A673 (cell line): ENCODE measurements at regions not wholly inside any gene's neighbourhood (a gene's known extent, or its start where the extent isn't known, plus 50 kb on each side); places are given as distances from the start of the nearest gene placed in this dataset.

Experiments used
- CTCF ChIP-seq: fragments of 300-800, 200-600 bp; sonication (generic); conservative IDR thresholded peaks from 2 replicates; pipeline ENCODE4 v1.5.1; 2017; ENCODE audit warnings: low read depth, mild to moderate bottlenecking, antibody characterized with exemption, low read length, moderate library complexity, mixed read lengths
- EZH2 ChIP-seq: fragments of 200-600 bp; sonication (generic); IDR thresholded peaks from 2 replicates; pipeline ENCODE4 v1.6.1; 2017; ENCODE audit warnings: borderline replicate concordance, low read depth, mild to moderate bottlenecking, mixed read lengths, antibody characterized with exemption, low read length; ENCODE audit not compliant: poor library complexity, severe bottlenecking

GRCh38 chr16:8062677-8063076 is 527.6 kb downstream of the TMEM114 start:
- TF ChIP-seq CTCF (no peak), EZH2 (no peak)
